SK-MEL-5 (cell line): ENCODE measurements at regions not wholly inside any gene's neighbourhood (a gene's known extent, or its start where the extent isn't known, plus 50 kb on each side); places are given as distances from the start of the nearest gene placed in this dataset.

ENCODE experiments used
- DNase-seq: peaks from one replicate; pipeline ENCODE4 v3.0.0-alpha.2; 2016; ENCODE audit warnings: low read depth, low spot score
- in situ Hi-C: cut with HindIII; loops from 2 replicates; pipeline ENCODE4 v1.10.0; 2016; ENCODE audit warnings: low sequenced_read_pairs, high pct_unique_total_duplicates, low pct_unique_long_range_greater_than_20kb

- in situ Hi-C loops = no loop called here
- DNase-seq = no peak
Observed at GRCh38 chr1:29460041-29460610, 223.8 kb downstream of the PTPRU start.

- in situ Hi-C loops = no loop called here
- no peak for DNase-seq
Observed at GRCh38 chr1:29459620-29459945, 223.3 kb downstream of the PTPRU start.

- in situ Hi-C loops = no loop called here
- DNase-seq = no peak
Observed at GRCh38 chr1:29458737-29459619, 222.7 kb downstream of the PTPRU start.

- in situ Hi-C loops = no loop called here
- no peak for DNase-seq
Observed at GRCh38 chr1:29457496-29458368, 221.4 kb downstream of the PTPRU start.

- no peak for DNase-seq
- in situ Hi-C loops = no loop called here
Observed at GRCh38 chr1:29456685-29457435, 220.5 kb downstream of the PTPRU start.

- in situ Hi-C loops = no loop called here
- no peak for DNase-seq
Observed at GRCh38 chr1:29455781-29456180, 219.5 kb downstream of the PTPRU start.

- DNase-seq = no peak
- in situ Hi-C loops = no loop called here
Observed at GRCh38 chr1:29454616-29455380, 218.5 kb downstream of the PTPRU start.

- in situ Hi-C loops = no loop called here
Observed at GRCh38 chr1:29453502-29454240, 217.3 kb downstream of the PTPRU start.

GRCh38 chr1:29452463-29453230 lies 216.3 kb downstream of the PTPRU start:
- DNase-seq = no peak
- in situ Hi-C loops = no loop called here

More at GRCh38 chr1:29453502-29454240, 217.3 kb downstream of the PTPRU start:
- DNase-seq = peak; percentile 70

- in situ Hi-C loops = no loop called here
- no peak for DNase-seq
Observed at GRCh38 chr1:29451368-29451892, 215.1 kb downstream of the PTPRU start.

- DNase-seq = no peak
- in situ Hi-C loops = no loop called here
Observed at GRCh38 chr1:29450591-29450990, 214.3 kb downstream of the PTPRU start.

- in situ Hi-C loops = no loop called here
- DNase-seq = no peak
Observed at GRCh38 chr1:29448456-29449235, 212.3 kb downstream of the PTPRU start.

GRCh38 chr1:29447368-29447767 lies 211.0 kb downstream of the PTPRU start:
- no peak for DNase-seq
- in situ Hi-C loops = no loop called here

- in situ Hi-C loops = no loop called here
- no peak for DNase-seq
Observed at GRCh38 chr1:29444782-29445729, 208.7 kb downstream of the PTPRU start.
